ENCODE measurements at regions not wholly inside any gene's neighbourhood (a gene's known extent, or its start where the extent isn't known, plus 50 kb on each side); places are given as distances from the start of the nearest gene placed in this dataset.

- Mint-ChIP-seq H3K36me3 (ENCODE audit: low read depth) (no peaks in the 10 kb centered on the region), H3K4me1 (no peaks in the 10 kb centered on the region), H3K27ac (no peak overlapping the region), H3K27me3 (no peaks in the 10 kb centered on the region), H3K9me3 (no peaks in the 10 kb centered on the region), H3K4me3 (no peak overlapping the region)
- ChIA-PET CTCF (no interaction called here), POLR2A (no interaction called here)
- DNase-seq, result no peak
These were observed 49.5 kb upstream of the RAB4A start for GRCh38 chr1:229221106-229222019.

All from activated CD4-positive, alpha-beta memory T cell treated with anti-CD3 and anti-CD28 coated beads, Interleukin-2, amount 10 ng/mL, durations not matched to agents 7 days and 5 days (primary cell).